ENCODE measurements at regions not wholly inside any gene's neighbourhood (a gene's known extent, or its start where the extent isn't known, plus 50 kb on each side); places are given as distances from the start of the nearest gene placed in this dataset.

- peaks cover 3% of the 10 kb centered on the region for H3K36me3 Mint-ChIP-seq (ENCODE audit: unreplicated experiment)
- TF ChIP-seq CTCF (IDR thresholded peaks at IDR 0.05; ENCODE audit: partially characterized antibody, unreplicated experiment): no peak
- H3K4me3 Mint-ChIP-seq (ENCODE audit: unreplicated experiment): no peak overlapping the region
Observed at GRCh38 chr3:106734712-106735111, 642.5 kb upstream of the CCDC54 start.

GRCh38 chr3:106737265-106737664 lies 640.0 kb upstream of the CCDC54 start:
- DNase-seq: no peak
- no peak for TF ChIP-seq CTCF (IDR thresholded peaks at IDR 0.05; ENCODE audit: partially characterized antibody, unreplicated experiment)
- no peaks in the 10 kb centered on the region for H3K4me1 Mint-ChIP-seq (ENCODE audit: low read depth, unreplicated experiment)
- H3K4me3 Mint-ChIP-seq (ENCODE audit: unreplicated experiment): no peak overlapping the region
- peaks cover 3% of the 10 kb centered on the region for H3K36me3 Mint-ChIP-seq (ENCODE audit: unreplicated experiment)
- H3K27ac Mint-ChIP-seq (ENCODE audit: unreplicated experiment): no peak overlapping the region
- no peaks in the 10 kb centered on the region for H3K9me3 Mint-ChIP-seq (ENCODE audit: unreplicated experiment)
- H3K27me3 Mint-ChIP-seq (ENCODE audit: unreplicated experiment): no peaks in the 10 kb centered on the region

More at GRCh38 chr3:106734712-106735111, 642.5 kb upstream of the CCDC54 start:
- H3K27me3 Mint-ChIP-seq (ENCODE audit: unreplicated experiment): no peaks in the 10 kb centered on the region
- no peaks in the 10 kb centered on the region for H3K9me3 Mint-ChIP-seq (ENCODE audit: unreplicated experiment)
- no peaks in the 10 kb centered on the region for H3K4me1 Mint-ChIP-seq (ENCODE audit: low read depth, unreplicated experiment)
- no peak for DNase-seq
- H3K27ac Mint-ChIP-seq (ENCODE audit: unreplicated experiment): no peak overlapping the region

- Mint-ChIP-seq H3K27ac (ENCODE audit: unreplicated experiment) (no peak overlapping the region), H3K9me3 (ENCODE audit: unreplicated experiment) (no peaks in the 10 kb centered on the region), H3K4me1 (ENCODE audit: low read depth, unreplicated experiment) (no peaks in the 10 kb centered on the region), H3K36me3 (ENCODE audit: unreplicated experiment) (peaks cover 3% of the 10 kb centered on the region), H3K4me3 (ENCODE audit: unreplicated experiment) (no peak overlapping the region), H3K27me3 (ENCODE audit: unreplicated experiment) (no peaks in the 10 kb centered on the region)
- DNase-seq: no peak
- TF ChIP-seq CTCF (IDR thresholded peaks at IDR 0.05; ENCODE audit: partially characterized antibody, unreplicated experiment): no peak
Observed at GRCh38 chr3:106740116-106740515, 637.1 kb upstream of the CCDC54 start.

GRCh38 chr3:106745344-106746168 lies 631.7 kb upstream of the CCDC54 start:
- no peaks in the 10 kb centered on the region for H3K36me3 Mint-ChIP-seq (ENCODE audit: unreplicated experiment)
- H3K27ac Mint-ChIP-seq (ENCODE audit: unreplicated experiment): no peak overlapping the region
- H3K4me3 Mint-ChIP-seq (ENCODE audit: unreplicated experiment): no peak overlapping the region
- H3K9me3 Mint-ChIP-seq (ENCODE audit: unreplicated experiment): no peaks in the 10 kb centered on the region
- DNase-seq: no peak
- H3K4me1 Mint-ChIP-seq (ENCODE audit: low read depth, unreplicated experiment): no peaks in the 10 kb centered on the region
- H3K27me3 Mint-ChIP-seq (ENCODE audit: unreplicated experiment): no peaks in the 10 kb centered on the region
- TF ChIP-seq CTCF (IDR thresholded peaks at IDR 0.05; ENCODE audit: partially characterized antibody, unreplicated experiment): no peak

GRCh38 chr3:106746286-106746685 lies 631.0 kb upstream of the CCDC54 start:
- H3K27me3 Mint-ChIP-seq (ENCODE audit: unreplicated experiment): no peaks in the 10 kb centered on the region
- no peak overlapping the region for H3K27ac Mint-ChIP-seq (ENCODE audit: unreplicated experiment)
- H3K9me3 Mint-ChIP-seq (ENCODE audit: unreplicated experiment): no peaks in the 10 kb centered on the region
- no peak for TF ChIP-seq CTCF (IDR thresholded peaks at IDR 0.05; ENCODE audit: partially characterized antibody, unreplicated experiment)
- H3K4me3 Mint-ChIP-seq (ENCODE audit: unreplicated experiment): no peak overlapping the region
- H3K36me3 Mint-ChIP-seq (ENCODE audit: unreplicated experiment): no peaks in the 10 kb centered on the region
- no peak for DNase-seq
- no peaks in the 10 kb centered on the region for H3K4me1 Mint-ChIP-seq (ENCODE audit: low read depth, unreplicated experiment)

Data from glutamatergic neuron (in vitro differentiated cells).